ENCODE measurements at regions not wholly inside any gene's neighbourhood (a gene's known extent, or its start where the extent isn't known, plus 50 kb on each side); places are given as distances from the start of the nearest gene placed in this dataset.

DNA sequence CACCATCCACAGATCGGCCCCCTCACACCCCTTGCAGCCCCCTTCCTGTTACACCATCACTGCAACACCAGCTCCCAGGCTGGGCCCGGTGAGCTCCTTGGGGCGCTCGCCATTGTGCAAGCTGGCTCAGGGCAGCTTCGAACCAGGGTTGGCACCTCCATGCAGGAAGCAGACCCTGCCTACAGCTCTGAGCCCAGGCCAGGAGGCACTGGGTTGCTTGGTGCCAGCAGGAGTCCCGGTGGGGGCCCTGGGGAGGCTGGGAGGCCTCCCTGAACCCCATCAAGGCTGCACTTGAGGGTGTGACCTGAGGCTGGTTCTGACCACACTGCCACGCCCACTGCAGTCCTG is 417.1 kb downstream of the CTTN start:
- TF ChIP-seq, protein P1, sequence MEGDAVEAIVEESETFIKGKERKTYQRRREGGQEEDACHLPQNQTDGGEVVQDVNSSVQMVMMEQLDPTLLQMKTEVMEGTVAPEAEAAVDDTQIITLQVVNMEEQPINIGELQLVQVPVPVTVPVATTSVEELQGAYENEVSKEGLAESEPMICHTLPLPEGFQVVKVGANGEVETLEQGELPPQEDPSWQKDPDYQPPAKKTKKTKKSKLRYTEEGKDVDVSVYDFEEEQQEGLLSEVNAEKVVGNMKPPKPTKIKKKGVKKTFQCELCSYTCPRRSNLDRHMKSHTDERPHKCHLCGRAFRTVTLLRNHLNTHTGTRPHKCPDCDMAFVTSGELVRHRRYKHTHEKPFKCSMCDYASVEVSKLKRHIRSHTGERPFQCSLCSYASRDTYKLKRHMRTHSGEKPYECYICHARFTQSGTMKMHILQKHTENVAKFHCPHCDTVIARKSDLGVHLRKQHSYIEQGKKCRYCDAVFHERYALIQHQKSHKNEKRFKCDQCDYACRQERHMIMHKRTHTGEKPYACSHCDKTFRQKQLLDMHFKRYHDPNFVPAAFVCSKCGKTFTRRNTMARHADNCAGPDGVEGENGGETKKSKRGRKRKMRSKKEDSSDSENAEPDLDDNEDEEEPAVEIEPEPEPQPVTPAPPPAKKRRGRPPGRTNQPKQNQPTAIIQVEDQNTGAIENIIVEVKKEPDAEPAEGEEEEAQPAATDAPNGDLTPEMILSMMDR (conservative IDR thresholded peaks at IDR 0.05; ENCODE audit: low read depth in 2 of 2), result no peak
- TF ChIP-seq EZH2 (IDR thresholded peaks at IDR 0.05; ENCODE audit: low read depth, unreplicated experiment), result no peak
- TF ChIP-seq ZNF331 (CRISPR knock-in tag; IDR thresholded peaks at IDR 0.05; ENCODE audit: low read depth), result no peak

Measured in GM23338 (cell line).